HG02571 (cell line): ENCODE measurements at regions not wholly inside any gene's neighbourhood (a gene's known extent, or its start where the extent isn't known, plus 50 kb on each side); places are given as distances from the start of the nearest gene placed in this dataset.
"Not testable (repeated sequence)": the region's sequence is repeated elsewhere in the genome, so short reads cannot be mapped to it uniquely, and the experiment has no call there.

ENCODE experiments used
- ATAC-seq: cut with Tn5 transposase; IDR thresholded peaks from one replicate; pipeline ENCODE4 v1.9.1; 2021; ENCODE audit warnings: mild to moderate bottlenecking, moderate library complexity; ENCODE audit not compliant: unreplicated experiment

DNA sequence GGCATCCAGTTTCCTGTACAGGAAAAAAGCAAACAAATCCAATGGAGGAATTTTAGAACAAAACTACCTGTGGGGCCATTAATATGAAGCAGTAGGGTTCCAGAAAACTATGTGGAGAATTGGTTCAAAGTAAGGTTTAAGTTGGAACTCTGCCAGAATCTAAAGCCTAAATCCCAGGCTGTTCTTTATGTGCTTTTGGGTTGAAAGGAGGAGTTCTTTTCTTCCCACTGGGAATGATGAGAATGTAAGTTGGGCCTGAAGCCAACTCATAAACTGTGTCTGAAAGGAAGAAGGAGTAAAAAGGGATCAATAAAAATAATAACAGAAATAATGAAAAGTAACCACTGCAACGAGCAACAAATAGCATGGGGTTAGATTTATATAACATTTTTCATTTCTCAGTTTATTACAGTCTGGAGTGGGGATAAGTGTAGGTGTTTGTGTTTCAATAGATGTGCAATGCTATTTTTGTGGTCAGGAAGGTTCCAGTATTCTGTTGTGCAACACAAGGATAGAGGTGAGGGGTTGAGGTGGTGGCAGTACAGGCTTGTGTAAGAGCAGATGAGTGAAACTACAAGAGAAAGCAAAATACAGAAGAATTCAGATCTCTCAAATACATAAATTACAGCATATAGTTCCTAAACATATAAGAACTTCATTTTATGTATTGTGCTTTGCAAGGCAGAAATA is 373.6 kb downstream of the EMP1 start:
- ATAC-seq, result no peak

DNA sequence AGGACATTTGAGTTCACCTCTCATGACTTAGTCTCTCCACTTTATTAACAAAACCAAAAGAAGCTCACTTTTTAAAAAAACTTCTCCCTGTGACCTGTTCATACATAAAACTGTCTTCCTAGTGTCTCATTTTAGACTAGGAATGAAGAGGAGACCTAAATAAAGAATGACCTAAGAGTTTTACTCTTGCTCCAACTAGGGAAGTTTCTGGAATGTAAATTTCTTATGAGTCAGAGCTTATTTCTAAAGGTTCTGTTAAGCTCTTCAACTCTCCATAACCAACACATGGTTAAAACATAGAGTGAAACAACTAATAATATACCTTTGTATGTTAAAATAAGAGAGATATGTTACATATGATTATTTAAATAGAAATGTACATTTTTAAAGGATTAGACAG is 369.8 kb downstream of the EMP1 start:
- ATAC-seq, result no peak

DNA sequence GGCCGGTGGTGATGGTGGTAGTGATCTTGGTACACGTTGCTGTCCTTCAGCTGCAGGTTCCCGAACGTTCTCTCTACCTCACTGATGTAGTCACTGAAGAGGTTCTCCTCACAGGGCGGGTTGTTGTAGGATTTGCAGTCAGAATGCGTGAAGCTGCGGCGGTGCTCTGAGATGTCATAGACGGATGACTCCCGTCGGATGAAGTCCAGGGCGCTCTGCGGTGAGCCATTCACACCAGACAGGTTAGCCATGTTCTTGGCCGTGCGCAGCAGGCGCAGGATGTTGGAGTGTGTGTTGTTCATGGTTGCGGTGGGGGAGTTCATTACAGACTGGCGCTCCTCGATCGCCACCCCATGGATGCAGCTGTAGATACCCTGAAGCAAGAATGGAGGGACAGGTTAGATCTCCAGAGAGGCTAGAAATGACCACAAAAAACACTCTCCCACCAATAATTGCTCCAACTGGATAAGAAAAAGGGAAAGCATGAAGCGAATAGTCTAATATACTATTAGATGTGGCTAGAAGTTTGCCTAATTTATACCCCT is 367.8 kb downstream of the EMP1 start:
- no peak for ATAC-seq

DNA sequence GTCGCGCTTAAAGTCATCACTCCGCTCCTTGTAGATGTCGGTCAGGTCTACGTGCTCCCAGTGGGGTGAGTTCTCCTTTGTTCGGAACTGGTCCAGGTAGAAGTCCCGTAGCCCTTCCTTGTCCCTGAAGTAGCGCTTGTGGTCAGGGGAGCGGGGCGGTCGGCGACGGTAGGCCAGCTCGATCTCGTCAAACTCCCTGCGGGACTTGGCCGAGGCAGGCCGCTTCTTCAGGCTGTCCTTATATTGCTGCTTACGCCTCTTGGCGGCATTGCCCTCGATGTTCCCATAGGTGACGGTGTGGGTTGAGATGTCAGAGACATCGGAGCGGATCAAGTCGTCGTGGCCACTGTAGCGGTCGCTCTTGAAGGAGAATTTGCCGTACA is 367.2 kb downstream of the EMP1 start:
- no peak for ATAC-seq

DNA sequence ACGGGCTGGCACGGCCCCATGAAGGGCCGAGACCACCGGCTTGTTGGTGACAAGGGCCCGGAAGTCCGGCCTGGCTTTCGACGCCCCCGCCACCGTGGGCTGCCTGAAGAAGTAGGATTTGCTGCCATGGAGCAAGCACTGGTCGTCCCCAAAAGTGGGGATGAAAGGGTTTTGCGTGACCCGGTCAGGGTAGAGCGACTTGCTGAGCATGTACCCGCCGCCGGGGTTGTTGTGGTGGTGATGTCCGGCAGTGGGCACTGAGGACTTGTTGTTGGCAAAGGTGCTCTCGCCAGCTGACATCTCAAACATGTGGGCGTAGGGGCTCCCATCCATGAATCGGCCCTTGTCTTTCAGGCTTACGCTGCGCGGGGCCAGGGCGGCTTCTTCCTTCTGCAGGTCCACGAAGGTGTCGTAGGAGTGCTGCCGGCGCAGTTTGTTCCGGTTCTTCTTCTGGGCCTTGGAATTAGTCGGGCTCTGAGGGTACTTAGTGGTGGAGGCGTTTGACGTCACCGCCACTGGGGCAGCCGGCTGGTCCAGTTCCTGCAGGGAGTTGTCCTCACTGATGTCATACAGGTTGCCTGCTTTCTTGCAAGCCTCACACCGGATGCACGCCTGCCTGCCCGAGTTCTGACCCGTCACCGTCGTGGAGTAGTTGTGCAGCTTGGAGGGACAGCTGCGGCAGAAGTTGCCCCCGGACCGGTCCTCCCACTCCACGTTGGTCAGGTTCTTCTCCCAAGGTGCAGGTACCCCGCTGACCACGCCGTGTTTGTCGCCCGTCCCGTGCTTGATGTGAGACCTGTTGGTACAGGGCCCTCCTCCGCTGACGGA is 366.6 kb downstream of the EMP1 start:
- ATAC-seq, result no peak

DNA sequence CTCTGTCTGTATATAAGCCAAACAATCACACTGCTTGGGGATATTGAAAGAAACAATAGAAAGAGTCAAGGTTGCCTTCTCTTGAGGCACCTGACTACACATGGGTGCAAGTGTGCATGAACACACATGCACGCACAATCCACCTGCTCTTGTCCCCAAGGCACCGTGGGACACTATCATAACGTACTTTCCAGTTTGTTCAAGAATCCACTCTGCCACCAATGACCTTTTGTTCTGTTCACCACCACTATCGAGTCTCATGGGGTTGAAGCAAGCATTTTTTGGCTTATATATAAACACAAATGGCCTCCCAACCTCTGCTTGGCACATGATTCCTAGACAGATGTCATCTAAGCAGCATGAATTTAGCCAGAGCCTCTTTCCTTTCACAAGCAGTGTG is 365.4 kb downstream of the EMP1 start:
- ATAC-seq, result no peak

DNA sequence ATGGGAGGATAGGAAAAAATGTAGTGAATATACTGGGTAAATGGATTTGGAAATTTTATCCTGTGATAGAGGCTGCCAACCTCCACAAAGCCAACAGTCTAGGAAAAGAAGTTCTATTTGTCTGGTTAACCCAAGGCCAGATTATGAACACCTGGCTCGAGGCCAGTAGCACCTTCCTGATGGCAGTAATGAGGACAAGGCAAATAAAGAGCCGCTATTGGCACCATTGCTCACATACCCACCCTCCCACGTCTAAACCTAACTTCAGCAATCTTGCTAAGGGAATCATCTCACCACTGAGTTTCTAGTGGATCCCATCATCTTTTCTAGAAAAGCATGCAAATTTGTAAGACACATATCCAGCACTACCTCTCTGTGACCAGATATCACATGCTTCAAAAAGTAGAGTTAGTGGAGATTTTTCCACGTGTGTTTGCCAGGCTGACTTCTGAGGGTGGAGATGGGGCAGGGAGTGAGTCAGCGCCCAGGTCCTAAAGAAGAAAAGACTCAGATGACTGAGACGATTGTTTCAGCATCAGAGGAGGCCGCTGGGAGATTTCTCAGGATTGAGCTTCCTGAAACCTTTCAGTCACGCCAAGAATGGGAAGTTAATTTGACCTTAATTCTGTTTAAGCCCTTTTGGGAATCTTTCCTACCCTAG is 362.9 kb downstream of the EMP1 start:
- ATAC-seq, result no peak

DNA sequence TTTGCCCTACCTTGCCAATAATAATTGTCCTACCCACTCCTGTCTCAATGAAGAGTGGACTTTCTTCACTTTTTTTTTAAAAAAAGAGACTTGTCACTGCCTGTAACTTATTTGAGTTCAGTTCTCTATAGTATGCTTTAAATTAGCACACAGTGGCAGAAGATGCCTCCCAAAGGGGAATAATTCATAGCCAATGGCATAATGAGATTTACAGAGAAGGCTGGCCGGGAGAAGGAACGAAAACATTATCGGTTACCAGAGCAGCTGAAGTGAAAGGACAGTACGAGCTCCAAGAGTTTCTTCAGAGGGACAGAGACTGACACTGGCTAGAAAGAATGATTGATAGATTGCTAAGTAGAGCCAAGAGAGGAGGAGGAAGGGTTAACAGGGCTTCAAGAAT is 356.3 kb downstream of the EMP1 start:
- ATAC-seq, result no peak

DNA sequence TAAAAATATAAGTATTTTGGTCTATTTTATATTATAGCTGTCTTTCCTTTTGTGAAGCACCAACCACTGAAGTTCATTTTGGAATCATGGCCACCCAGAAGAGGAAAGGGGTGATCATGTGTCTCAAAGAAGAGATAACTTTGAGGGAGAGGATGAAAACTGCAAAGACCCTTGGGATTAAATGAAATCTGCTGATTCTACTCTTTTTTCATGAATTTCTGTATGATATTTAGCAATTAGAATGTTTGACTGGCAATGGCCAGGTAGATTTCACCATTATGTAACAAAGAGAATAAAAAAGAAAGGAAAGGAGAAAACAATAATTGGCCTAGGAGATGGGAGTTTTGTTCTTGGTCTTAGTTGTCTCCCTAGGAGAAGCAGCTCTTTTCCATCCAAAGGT is 350.8 kb downstream of the EMP1 start:
- no peak for ATAC-seq

DNA sequence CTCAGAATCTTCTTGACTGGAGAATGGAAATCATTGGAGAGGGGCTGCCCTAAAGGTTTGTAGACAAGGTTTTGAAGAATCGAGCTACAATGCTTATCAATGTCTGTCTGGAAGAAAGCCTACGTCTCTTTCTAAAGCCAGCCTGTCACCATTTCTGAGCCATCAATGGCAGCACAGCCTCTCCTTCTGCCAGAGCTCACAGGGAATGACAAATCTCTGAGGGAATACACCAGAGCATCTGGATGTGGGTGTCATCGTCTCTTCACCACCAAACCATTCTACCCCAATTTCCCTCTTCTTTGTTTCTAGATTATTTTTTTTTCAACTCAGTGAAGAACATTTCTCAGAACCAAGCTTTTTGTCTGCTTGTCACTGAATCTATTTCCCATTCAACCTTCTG is 349.7 kb downstream of the EMP1 start:
- ATAC-seq, result no peak

DNA sequence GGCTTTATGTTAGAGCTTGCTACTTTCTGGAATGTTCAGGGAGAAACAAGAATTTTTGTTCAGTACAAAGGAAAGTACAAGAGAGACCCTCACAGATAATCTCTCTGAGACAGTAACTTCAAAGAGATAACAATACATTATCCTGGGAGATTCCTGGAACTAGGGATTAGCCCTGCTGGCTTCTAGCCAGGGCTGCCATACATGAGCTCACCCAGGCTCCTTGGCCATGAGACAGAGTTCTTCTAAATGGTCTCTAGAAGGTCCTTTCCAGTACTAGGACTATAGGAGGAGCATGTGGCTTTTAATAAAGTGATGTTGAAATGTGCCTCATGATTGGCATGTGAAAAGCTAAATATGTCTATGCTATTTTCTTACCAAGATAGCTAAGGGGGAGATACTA is 342.5 kb downstream of the EMP1 start:
- no peak for ATAC-seq

DNA sequence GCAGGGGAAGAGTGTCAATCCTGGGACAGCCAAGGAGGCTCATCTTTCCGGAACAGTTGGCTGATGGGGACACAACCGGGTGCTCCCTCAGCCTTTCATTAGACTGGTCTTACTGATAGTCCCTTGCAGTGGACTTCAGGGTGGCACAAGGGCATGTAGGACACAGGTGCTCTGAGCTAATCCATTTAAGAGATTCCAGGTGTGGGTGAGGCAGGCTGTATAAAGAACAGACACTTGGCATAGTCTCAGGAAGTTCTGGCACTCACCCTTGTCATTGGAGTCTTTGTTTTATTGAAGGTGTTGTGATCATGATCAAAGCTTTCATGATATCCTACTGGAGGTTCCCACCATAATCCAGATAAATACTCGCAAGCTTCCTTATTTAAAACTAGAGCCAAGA is 341.6 kb downstream of the EMP1 start:
- no peak for ATAC-seq

DNA sequence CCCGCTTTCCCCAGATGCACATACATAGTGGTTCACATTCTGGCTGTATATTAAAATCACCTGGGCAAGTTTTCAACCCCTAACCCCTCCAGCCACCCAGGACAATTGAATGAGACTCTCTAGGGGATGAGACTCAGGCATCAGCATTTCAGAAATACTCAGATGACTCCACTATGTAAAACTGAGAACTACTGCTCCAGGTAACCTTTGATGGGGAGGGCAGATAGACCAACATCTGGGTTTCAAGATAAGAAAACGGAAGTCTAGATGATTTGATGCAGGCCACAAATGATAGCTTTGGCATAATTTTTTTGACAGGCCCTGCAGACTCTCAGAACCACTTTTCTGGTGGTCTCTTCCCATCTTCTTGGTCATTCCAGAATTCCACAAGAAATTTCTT is 341.1 kb downstream of the EMP1 start:
- ATAC-seq, result peak; percentile 43

DNA sequence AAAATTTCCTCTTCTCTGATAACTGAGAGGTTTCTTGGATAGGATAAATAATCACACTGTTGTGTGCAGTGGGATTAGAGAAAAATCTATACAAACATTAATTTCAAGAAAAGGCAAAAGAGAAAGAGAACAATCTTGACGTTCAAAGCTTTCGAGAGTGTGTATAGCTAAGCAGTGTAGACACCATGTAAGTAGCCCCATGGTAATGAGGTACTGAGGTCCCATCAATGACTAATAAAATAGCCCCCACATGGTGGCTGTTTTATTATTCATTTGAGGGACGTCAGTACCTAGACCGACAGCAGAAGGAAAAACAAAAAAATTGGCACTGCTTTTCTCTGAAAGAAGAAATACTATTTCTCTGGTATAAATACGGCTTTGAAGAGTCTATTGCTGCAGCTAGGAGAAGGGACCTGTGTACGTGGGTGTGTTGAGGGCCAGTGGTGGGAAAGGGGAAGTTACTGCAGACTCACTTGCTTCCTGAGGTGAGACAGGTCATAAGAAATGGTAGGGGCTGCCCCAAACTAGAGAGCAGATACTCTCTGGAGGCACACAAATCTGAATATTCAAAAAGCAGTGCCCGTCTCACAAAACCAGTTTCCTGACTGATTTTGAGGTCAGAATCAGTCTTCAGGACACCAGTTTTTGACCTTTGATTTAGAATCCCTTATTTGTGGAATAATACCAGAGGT is 339.8 kb downstream of the EMP1 start:
- ATAC-seq, result peak; percentile 99

DNA sequence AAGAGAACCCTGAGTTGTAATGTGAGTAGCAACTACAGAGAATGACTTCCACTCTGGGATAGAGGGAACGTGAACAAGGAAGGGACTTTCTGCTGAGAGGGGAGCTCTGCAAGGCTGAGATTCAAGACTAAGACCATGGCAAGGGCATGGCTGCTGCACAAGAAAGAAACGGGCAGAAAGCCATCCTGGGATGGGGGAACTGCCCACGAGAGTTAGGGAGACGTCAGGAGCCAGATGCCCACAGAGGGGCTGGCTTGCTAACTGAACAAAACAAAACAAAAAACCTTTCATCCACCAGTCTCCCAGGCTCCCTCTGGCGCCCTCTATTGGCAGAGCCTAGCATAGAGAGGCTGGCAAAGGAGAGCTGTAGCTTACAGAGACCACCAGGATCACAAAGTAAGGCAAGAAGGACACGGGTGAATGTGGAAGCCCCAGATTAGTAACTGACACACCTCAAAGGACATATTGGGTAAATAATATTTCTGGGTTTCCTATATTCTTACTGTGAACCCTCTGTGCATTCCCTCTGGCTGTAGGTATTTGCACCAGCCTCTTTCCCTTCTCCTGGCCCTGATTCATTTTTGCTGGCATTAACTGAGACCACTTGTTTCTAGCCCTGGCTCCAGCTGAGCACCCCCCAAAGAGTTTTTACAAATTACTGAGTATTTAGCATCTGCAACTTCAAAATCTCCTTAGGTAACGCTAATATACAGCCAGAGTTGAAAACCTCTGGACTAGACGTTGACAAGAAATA is 338.3 kb downstream of the EMP1 start:
- ATAC-seq, result no peak

DNA sequence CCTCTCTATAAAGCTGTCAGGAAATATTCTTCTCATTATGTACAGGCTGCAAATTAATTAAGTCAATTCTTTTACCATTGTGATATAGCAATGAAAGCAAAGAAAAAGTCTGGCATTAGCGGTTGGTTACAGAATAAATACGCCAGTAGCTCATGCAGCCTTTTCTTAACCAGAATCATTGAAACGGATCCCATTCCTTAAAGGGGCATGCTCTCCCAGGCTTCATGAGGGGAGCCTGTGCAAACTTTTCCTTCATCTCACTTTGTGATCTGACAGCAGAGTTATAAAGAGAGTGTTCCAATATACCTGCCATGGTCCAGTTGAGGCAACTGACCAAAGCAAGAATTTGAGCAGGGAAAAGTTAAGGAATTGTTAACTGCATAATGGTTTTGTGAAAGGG is 337.7 kb downstream of the EMP1 start:
- no peak for ATAC-seq

DNA sequence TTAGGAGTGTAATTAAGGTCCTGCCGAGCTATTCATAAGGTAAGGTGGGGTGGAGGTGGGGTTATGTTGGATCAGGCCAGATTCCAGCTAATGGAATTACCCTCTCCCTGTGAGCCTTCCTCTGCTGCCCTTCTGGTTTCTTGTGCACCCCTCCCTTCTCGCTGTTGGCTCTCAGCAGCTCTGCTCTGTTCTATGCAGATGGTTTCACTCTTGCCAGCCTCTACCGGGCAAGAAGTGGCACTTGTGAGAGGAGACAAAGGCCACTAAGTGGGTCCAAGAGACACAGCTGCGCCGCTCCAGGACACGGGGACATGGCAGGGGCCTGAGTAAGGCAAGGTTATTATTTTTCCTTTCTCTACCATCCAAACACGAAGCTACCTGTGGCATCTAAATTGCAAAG is 334.4 kb downstream of the EMP1 start:
- ATAC-seq, result no peak

DNA sequence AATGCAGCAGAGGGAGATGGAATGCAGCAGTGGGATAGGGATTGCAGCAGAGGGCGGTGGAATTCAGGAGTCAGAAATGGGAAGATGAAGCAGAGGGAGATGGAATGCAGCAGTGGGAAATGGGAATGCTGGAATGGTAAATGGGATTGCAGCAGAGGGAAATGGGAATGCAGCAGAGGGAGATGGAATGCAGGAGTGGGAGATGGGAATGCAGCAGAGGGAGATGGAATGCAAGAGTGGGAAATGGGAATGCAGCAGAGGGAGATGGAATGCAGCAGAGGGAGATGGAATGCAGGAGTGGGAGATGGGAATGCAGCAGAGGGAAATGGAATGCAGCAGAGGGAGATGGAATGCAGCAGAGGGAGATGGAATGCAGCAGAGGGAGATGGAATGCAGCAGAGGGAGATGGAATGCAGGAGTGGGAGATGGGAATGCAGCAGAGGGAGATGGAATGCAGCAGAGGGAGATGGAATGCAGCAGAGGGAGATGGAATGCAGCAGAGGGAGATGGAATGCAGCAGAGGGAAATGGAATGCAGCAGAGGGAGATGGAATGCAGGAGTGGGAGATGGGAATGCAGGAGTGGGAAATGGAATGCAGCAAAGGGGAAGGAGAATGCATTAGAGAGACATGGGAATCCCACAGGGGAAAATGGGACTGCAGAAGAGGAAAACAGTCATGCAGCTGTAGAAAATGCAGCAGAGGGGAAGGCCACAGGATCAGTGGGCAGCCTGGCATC is 329.8 kb downstream of the EMP1 start:
- not testable (repeated sequence) for ATAC-seq

DNA sequence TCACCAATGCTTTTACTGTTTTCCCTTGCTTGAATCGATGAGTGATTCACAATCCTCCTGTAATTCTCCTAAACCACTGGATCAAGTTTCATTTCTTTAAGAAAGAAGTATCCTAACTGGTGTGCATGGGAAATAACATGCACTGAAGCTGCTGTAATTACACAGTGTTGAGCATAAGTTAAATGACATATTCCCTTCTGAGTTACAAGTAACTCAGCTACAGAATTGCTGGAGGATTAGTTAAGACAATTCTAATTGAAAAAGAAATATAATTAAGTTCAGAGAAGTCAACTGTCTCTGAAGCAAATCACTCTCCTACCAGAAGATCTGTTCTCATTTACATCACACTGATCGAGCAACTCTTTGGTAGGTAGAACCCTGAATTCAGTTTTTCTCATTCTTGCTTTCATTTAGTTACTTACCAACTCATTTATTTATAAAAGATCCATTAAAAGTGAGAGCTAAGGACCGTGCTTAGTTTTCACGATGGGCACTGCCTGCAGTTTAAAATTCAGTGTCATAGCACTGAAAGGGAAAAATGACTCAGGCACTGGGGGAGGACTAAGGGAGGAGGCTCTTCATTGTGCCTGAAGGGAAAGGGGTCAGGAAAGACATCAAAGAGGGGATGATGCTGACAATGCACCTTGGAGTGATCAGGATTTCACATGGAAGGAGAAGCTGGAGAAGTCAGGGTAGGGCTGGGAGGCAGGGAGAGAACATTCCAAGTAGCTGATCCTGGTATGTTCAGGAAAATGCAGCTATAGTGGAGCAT is 327.2 kb downstream of the EMP1 start:
- no peak for ATAC-seq
